Bronchial epithelial cell (primary cell): ENCODE measurements at regions not wholly inside any gene's neighbourhood (a gene's known extent, or its start where the extent isn't known, plus 50 kb on each side); places are given as distances from the start of the nearest gene placed in this dataset.

ENCODE experiments used
- DNase-seq: peaks from one replicate; pipeline ENCODE4 v3.0.0-alpha.2; 2010; ENCODE audit warnings: low read depth
- FAIRE-seq: peaks from 2 replicates; lab custom pipeline; 2011; peaks lifted over from hg19 to GRCh38; lab: Jason Lieb, UNC
- H3K27me3 ChIP-seq: 2 replicates; pipeline ENCODE4 v1.5.1; 2011; ENCODE audit warnings: low read length; ENCODE audit not compliant: control insufficient read depth, insufficient read depth
- H3K36me3 ChIP-seq: 2 replicates; pipeline ENCODE4 v1.5.1; 2011; ENCODE audit warnings: low read length; ENCODE audit not compliant: control insufficient read depth, insufficient read depth
- H3K4me3 ChIP-seq: 2 replicates; pipeline ENCODE4 v1.5.1; 2011; ENCODE audit warnings: mild to moderate bottlenecking, low read depth, low read length, control low read depth
- CTCF ChIP-seq: IDR thresholded peaks from 2 replicates; pipeline ENCODE4 v1.5.1; 2011; ENCODE audit warnings: mild to moderate bottlenecking, moderate library complexity, low read length, control low read depth, inconsistent platforms; ENCODE audit not compliant: insufficient read depth, severe bottlenecking

- H3K4me3 ChIP-seq, result no peak overlapping the region
- H3K27me3 ChIP-seq, result no peaks in the 10 kb centered on the region
- FAIRE-seq (no peak), DNase-seq (no peak)
- H3K36me3 ChIP-seq, result no peaks in the 10 kb centered on the region
- TF ChIP-seq CTCF, result no peak
These were observed 298.8 kb upstream of the FERMT1 start for GRCh38 chr20:6421321-6422248.

GRCh38 chr20:6420336-6420735 is 297.5 kb upstream of the FERMT1 start:
- no peaks in the 10 kb centered on the region for H3K27me3 ChIP-seq
- DNase-seq, result peak; percentile 54
- H3K36me3 ChIP-seq, result no peaks in the 10 kb centered on the region
- TF ChIP-seq CTCF, result no peak
- no peak for FAIRE-seq
- no peak overlapping the region for H3K4me3 ChIP-seq

- no peaks in the 10 kb centered on the region for H3K27me3 ChIP-seq
- FAIRE-seq (no peak), DNase-seq (peak; percentile 83)
- H3K36me3 ChIP-seq, result no peaks in the 10 kb centered on the region
- TF ChIP-seq CTCF, result no peak
- no peak overlapping the region for H3K4me3 ChIP-seq
These were observed 295.9 kb upstream of the FERMT1 start for GRCh38 chr20:6418732-6419131.

GRCh38 chr20:6416371-6416770 is 293.5 kb upstream of the FERMT1 start:
- no peak for TF ChIP-seq CTCF
- DNase-seq, result no peak
- H3K4me3 ChIP-seq, result no peak overlapping the region
- FAIRE-seq, result no peak
- no peaks in the 10 kb centered on the region for H3K27me3 ChIP-seq
- H3K36me3 ChIP-seq, result no peaks in the 10 kb centered on the region

GRCh38 chr20:6411651-6412050 is 288.8 kb upstream of the FERMT1 start:
- Histone ChIP-seq H3K36me3 (no peaks in the 10 kb centered on the region), H3K4me3 (no peak overlapping the region), H3K27me3 (no peaks in the 10 kb centered on the region)
- TF ChIP-seq CTCF, result no peak
- FAIRE-seq (no peak), DNase-seq (no peak)
